ENCODE measurements at regions not wholly inside any gene's neighbourhood (a gene's known extent, or its start where the extent isn't known, plus 50 kb on each side); places are given as distances from the start of the nearest gene placed in this dataset.

GRCh38 chr5:71883742-71884103 lies 164.6 kb downstream of the CARTPT start:
- Mint-ChIP-seq H3K36me3 (ENCODE audit: low read depth) (no peaks in the 10 kb centered on the region), H3K27ac (no peak overlapping the region), H3K4me3 (no peak overlapping the region), H3K9me3 (peaks cover 5% of the 10 kb centered on the region), H3K4me1 (ENCODE audit: low read depth) (no peaks in the 10 kb centered on the region), H3K27me3 (ENCODE audit: insufficient read depth) (peaks cover 2% of the 10 kb centered on the region)
- no peak for DNase-seq (ENCODE audit: low spot score)
- intact Hi-C loops (cut with micrococcal nuclease): no loop called here

GRCh38 chr5:71884926-71885325 lies 165.9 kb downstream of the CARTPT start:
- Mint-ChIP-seq H3K4me3 (no peak overlapping the region), H3K27ac (no peak overlapping the region), H3K4me1 (ENCODE audit: low read depth) (no peaks in the 10 kb centered on the region), H3K36me3 (ENCODE audit: low read depth) (no peaks in the 10 kb centered on the region), H3K27me3 (ENCODE audit: insufficient read depth) (peaks cover 2% of the 10 kb centered on the region), H3K9me3 (peaks cover 5% of the 10 kb centered on the region)
- no peak for DNase-seq (ENCODE audit: low spot score)
- intact Hi-C loops (cut with micrococcal nuclease): no loop called here

GRCh38 chr5:71886406-71886805 lies 167.3 kb downstream of the CARTPT start:
- Mint-ChIP-seq H3K4me3 (no peak overlapping the region), H3K27me3 (ENCODE audit: insufficient read depth) (peaks cover 2% of the 10 kb centered on the region), H3K9me3 (peaks cover 5% of the 10 kb centered on the region), H3K27ac (no peak overlapping the region), H3K36me3 (ENCODE audit: low read depth) (no peaks in the 10 kb centered on the region), H3K4me1 (ENCODE audit: low read depth) (no peaks in the 10 kb centered on the region)
- intact Hi-C loops (cut with micrococcal nuclease): no loop called here
- no peak for DNase-seq (ENCODE audit: low spot score)

- H3K4me3 Mint-ChIP-seq: no peak overlapping the region
These were observed 168.6 kb downstream of the CARTPT start for GRCh38 chr5:71887680-71888079.

GRCh38 chr5:71891406-71891805 lies 172.3 kb downstream of the CARTPT start:
- no peak for DNase-seq (ENCODE audit: low spot score)
- Mint-ChIP-seq H3K4me3 (no peak overlapping the region), H3K27me3 (ENCODE audit: insufficient read depth) (peaks cover 2% of the 10 kb centered on the region), H3K36me3 (ENCODE audit: low read depth) (no peaks in the 10 kb centered on the region), H3K27ac (no peak overlapping the region), H3K4me1 (ENCODE audit: low read depth) (no peaks in the 10 kb centered on the region), H3K9me3 (peaks cover 5% of the 10 kb centered on the region)
- intact Hi-C loops (cut with micrococcal nuclease): no loop called here

More at GRCh38 chr5:71887680-71888079, 168.6 kb downstream of the CARTPT start:
- Mint-ChIP-seq H3K4me1 (ENCODE audit: low read depth) (no peaks in the 10 kb centered on the region), H3K27ac (no peak overlapping the region), H3K36me3 (ENCODE audit: low read depth) (no peaks in the 10 kb centered on the region), H3K27me3 (ENCODE audit: insufficient read depth) (peaks cover 2% of the 10 kb centered on the region), H3K9me3 (peaks cover 5% of the 10 kb centered on the region)
- no peak for DNase-seq (ENCODE audit: low spot score)
- intact Hi-C loops (cut with micrococcal nuclease): no loop called here

- Mint-ChIP-seq H3K27ac (no peak overlapping the region), H3K4me1 (ENCODE audit: low read depth) (no peaks in the 10 kb centered on the region), H3K36me3 (ENCODE audit: low read depth) (no peaks in the 10 kb centered on the region), H3K9me3 (peaks cover 5% of the 10 kb centered on the region), H3K4me3 (no peak overlapping the region), H3K27me3 (ENCODE audit: insufficient read depth) (peaks cover 2% of the 10 kb centered on the region)
- no peak for DNase-seq (ENCODE audit: low spot score)
- intact Hi-C loops (cut with micrococcal nuclease): no loop called here
These were observed 172.8 kb downstream of the CARTPT start for GRCh38 chr5:71891856-71892255.

GRCh38 chr5:71892641-71893365 lies 173.7 kb downstream of the CARTPT start:
- Mint-ChIP-seq H3K4me3 (no peak overlapping the region), H3K36me3 (ENCODE audit: low read depth) (no peaks in the 10 kb centered on the region), H3K27me3 (ENCODE audit: insufficient read depth) (peaks cover 4% of the 10 kb centered on the region), H3K27ac (no peak overlapping the region), H3K4me1 (ENCODE audit: low read depth) (no peaks in the 10 kb centered on the region), H3K9me3 (peaks cover 5% of the 10 kb centered on the region)
- intact Hi-C loops (cut with micrococcal nuclease): no loop called here
- no peak for DNase-seq (ENCODE audit: low spot score)

- Mint-ChIP-seq H3K4me3 (no peak overlapping the region), H3K4me1 (ENCODE audit: low read depth) (no peaks in the 10 kb centered on the region), H3K36me3 (ENCODE audit: low read depth) (no peaks in the 10 kb centered on the region), H3K9me3 (no peaks in the 10 kb centered on the region), H3K27me3 (ENCODE audit: insufficient read depth) (peaks cover 4% of the 10 kb centered on the region), H3K27ac (no peak overlapping the region)
- intact Hi-C loops (cut with micrococcal nuclease): no loop called here
- DNase-seq (ENCODE audit: low spot score): no peak
These were observed 174.4 kb downstream of the CARTPT start for GRCh38 chr5:71893451-71893850.

GRCh38 chr5:71894091-71894490 lies 175.0 kb downstream of the CARTPT start:
- H3K4me3 Mint-ChIP-seq: no peak overlapping the region
- H3K36me3 Mint-ChIP-seq (ENCODE audit: low read depth): no peaks in the 10 kb centered on the region

GRCh38 chr5:71895546-71895945 lies 176.5 kb downstream of the CARTPT start:
- Mint-ChIP-seq H3K9me3 (no peaks in the 10 kb centered on the region), H3K4me3 (no peak overlapping the region), H3K27ac (no peak overlapping the region), H3K27me3 (ENCODE audit: insufficient read depth) (peaks cover 4% of the 10 kb centered on the region), H3K36me3 (ENCODE audit: low read depth) (no peaks in the 10 kb centered on the region), H3K4me1 (ENCODE audit: low read depth) (no peaks in the 10 kb centered on the region)
- no peak for DNase-seq (ENCODE audit: low spot score)
- intact Hi-C loops (cut with micrococcal nuclease): no loop called here

More at GRCh38 chr5:71894091-71894490, 175.0 kb downstream of the CARTPT start:
- DNase-seq (ENCODE audit: low spot score): no peak
- intact Hi-C loops (cut with micrococcal nuclease): no loop called here
- peaks cover 4% of the 10 kb centered on the region for H3K27me3 Mint-ChIP-seq (ENCODE audit: insufficient read depth)
- no peak overlapping the region for H3K27ac Mint-ChIP-seq
- no peaks in the 10 kb centered on the region for H3K9me3 Mint-ChIP-seq
- no peaks in the 10 kb centered on the region for H3K4me1 Mint-ChIP-seq (ENCODE audit: low read depth)

- no peak for DNase-seq (ENCODE audit: low spot score)
- H3K9me3 Mint-ChIP-seq: no peaks in the 10 kb centered on the region
- H3K4me1 Mint-ChIP-seq (ENCODE audit: low read depth): no peaks in the 10 kb centered on the region
- no peak overlapping the region for H3K4me3 Mint-ChIP-seq
- intact Hi-C loops (cut with micrococcal nuclease): no loop called here
- no peak overlapping the region for H3K27ac Mint-ChIP-seq
- H3K36me3 Mint-ChIP-seq (ENCODE audit: low read depth): no peaks in the 10 kb centered on the region
- H3K27me3 Mint-ChIP-seq (ENCODE audit: insufficient read depth): peaks cover 4% of the 10 kb centered on the region
These were observed 180.8 kb downstream of the CARTPT start for GRCh38 chr5:71899865-71900342.

- no peaks in the 10 kb centered on the region for H3K9me3 Mint-ChIP-seq
- H3K27ac Mint-ChIP-seq: no peak overlapping the region
- intact Hi-C loops (cut with micrococcal nuclease): no loop called here
- H3K4me1 Mint-ChIP-seq (ENCODE audit: low read depth): no peaks in the 10 kb centered on the region
- H3K27me3 Mint-ChIP-seq (ENCODE audit: insufficient read depth): peaks cover 3% of the 10 kb centered on the region
- DNase-seq (ENCODE audit: low spot score): no peak
- H3K4me3 Mint-ChIP-seq: no peak overlapping the region
- H3K36me3 Mint-ChIP-seq (ENCODE audit: low read depth): no peaks in the 10 kb centered on the region
These were observed 184.7 kb downstream of the CARTPT start for GRCh38 chr5:71903808-71904207.

GRCh38 chr5:71904852-71905251 lies 185.8 kb downstream of the CARTPT start:
- Mint-ChIP-seq H3K4me3 (no peak overlapping the region), H3K9me3 (no peaks in the 10 kb centered on the region), H3K36me3 (ENCODE audit: low read depth) (no peaks in the 10 kb centered on the region), H3K27ac (no peak overlapping the region), H3K4me1 (ENCODE audit: low read depth) (no peaks in the 10 kb centered on the region), H3K27me3 (ENCODE audit: insufficient read depth) (peaks cover 3% of the 10 kb centered on the region)
- intact Hi-C loops (cut with micrococcal nuclease): no loop called here
- DNase-seq (ENCODE audit: low spot score): no peak
